ENCODE measurements at regions not wholly inside any gene's neighbourhood (a gene's known extent, or its start where the extent isn't known, plus 50 kb on each side); places are given as distances from the start of the nearest gene placed in this dataset.

GRCh38 chr1:245098924-245099323 is 55.9 kb upstream of the KIF26B start:
- no peak for TF ChIP-seq POLR2AphosphoS5 (IDR thresholded peaks at IDR 0.05)
- no peak for TF ChIP-seq CTCF (IDR thresholded peaks at IDR 0.05; ENCODE audit: poor library complexity, severe bottlenecking)
- TF ChIP-seq, protein P1, sequence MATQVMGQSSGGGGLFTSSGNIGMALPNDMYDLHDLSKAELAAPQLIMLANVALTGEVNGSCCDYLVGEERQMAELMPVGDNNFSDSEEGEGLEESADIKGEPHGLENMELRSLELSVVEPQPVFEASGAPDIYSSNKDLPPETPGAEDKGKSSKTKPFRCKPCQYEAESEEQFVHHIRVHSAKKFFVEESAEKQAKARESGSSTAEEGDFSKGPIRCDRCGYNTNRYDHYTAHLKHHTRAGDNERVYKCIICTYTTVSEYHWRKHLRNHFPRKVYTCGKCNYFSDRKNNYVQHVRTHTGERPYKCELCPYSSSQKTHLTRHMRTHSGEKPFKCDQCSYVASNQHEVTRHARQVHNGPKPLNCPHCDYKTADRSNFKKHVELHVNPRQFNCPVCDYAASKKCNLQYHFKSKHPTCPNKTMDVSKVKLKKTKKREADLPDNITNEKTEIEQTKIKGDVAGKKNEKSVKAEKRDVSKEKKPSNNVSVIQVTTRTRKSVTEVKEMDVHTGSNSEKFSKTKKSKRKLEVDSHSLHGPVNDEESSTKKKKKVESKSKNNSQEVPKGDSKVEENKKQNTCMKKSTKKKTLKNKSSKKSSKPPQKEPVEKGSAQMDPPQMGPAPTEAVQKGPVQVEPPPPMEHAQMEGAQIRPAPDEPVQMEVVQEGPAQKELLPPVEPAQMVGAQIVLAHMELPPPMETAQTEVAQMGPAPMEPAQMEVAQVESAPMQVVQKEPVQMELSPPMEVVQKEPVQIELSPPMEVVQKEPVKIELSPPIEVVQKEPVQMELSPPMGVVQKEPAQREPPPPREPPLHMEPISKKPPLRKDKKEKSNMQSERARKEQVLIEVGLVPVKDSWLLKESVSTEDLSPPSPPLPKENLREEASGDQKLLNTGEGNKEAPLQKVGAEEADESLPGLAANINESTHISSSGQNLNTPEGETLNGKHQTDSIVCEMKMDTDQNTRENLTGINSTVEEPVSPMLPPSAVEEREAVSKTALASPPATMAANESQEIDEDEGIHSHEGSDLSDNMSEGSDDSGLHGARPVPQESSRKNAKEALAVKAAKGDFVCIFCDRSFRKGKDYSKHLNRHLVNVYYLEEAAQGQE (IDR thresholded peaks at IDR 0.05; ENCODE audit: borderline replicate concordance): no peak
- no peak for TF ChIP-seq SMC3 (conservative IDR thresholded peaks at IDR 0.05; ENCODE audit: poor library complexity)

Data from neural cell (in vitro differentiated cells).